CD4-positive, alpha-beta T cell treated with Interleukin-6 for 4 hours (primary cell): ENCODE measurements at regions not wholly inside any gene's neighbourhood (a gene's known extent, or its start where the extent isn't known, plus 50 kb on each side); places are given as distances from the start of the nearest gene placed in this dataset.

Source experiments
- DNase-seq: peaks from one replicate; pipeline ENCODE4 v3.0.0-alpha.2; 2020; ENCODE audit warnings: mixed read lengths

DNA sequence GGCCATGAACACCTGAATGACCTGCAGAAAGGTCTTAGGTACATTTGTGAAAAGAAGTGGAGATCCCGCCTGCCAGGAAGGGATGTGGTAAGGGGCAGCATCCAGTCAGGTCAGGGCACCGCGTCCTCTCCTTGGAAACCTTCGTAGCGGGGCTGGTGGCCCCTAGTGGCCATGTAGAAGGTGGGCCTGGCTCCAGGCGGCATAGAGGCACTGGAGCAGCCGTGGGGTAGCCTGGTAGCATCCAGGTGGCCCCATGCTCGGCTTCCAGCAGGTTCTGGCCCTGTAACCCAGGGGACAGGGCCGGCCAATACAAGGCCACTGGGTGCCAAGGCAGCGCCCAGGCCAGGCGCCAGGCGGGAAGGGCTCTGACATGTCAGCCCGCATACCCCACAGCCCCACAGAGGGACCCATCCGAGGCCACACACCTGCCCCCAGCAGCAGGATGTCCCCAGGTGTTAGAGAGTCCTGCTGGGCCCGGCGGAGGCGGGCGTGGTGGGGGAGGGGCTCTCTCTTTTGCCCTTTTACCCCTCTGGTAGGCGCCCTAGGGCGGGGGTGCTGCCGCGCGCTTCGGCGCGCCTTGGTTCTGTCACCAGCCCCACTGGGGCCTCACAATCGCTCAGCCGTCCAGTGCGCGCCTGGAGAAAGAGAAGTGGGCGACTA is 58.3 kb upstream of the SPATA31E1 start:
- no peak for DNase-seq

GRCh38 chr9:87824886-87825285 is 57.8 kb upstream of the SPATA31E1 start:
- DNase-seq = no peak

DNA sequence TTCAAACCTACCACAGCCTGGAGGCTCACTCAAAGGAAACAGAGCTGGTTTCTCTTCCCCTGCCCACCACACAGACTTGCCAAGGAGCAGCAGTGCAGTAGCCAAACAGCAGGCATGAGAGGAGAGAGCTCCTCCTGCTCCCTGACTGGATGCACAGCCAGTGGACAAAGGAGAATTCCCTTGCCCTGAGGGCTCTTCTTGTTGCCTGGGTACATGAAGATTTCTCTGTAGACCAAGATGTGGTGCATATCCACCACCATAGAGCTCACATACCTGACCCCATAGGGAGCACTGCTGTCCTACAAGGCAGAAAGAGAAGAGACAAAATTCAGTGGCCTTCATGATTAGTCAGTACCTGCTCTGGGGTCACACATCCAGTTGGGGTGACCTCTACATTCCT is 56.3 kb upstream of the SPATA31E1 start:
- DNase-seq = no peak

GRCh38 chr9:87827341-87827740 is 55.3 kb upstream of the SPATA31E1 start:
- no peak for DNase-seq

GRCh38 chr9:87829756-87830155 is 52.9 kb upstream of the SPATA31E1 start:
- DNase-seq = no peak

DNA sequence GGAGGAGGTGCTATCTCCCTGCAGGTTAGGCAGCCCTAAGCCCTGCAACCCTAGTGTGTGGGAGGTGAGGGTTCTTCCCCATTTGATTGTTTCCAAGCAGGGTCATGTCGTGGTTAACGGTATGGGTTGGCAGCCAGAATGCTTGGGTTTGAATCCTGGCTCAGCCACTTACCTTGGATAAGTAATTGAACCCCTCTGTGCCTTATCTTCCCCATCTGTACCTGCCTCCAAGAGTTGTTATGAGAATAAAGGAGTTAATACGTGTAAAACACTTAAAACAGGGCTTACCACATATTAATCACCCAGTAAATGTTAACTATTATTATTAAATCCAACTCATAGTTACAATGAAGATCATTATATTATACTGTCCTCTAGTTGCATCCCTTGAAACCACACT is 52.2 kb upstream of the SPATA31E1 start:
- no peak for DNase-seq

DNA sequence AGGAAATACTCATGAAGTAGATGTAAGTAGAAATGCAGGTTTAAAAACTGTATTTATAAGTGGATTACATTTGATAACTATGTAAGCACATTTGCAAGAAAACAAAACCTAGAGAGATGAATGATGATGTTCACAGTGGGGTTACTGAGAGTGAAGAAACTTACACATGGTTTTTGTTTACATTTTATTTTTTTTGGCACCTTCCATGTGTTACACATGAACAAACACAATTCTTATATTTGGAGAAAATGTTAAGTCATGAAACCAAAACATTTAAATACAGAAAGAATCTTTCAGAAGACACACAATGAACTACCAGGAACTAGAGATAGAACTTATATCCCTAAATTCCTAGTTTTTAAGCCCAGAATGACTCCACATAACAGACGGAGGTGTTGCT is 51.5 kb upstream of the SPATA31E1 start:
- DNase-seq = no peak
